ENCODE measurements at regions not wholly inside any gene's neighbourhood (a gene's known extent, or its start where the extent isn't known, plus 50 kb on each side); places are given as distances from the start of the nearest gene placed in this dataset.

DNA sequence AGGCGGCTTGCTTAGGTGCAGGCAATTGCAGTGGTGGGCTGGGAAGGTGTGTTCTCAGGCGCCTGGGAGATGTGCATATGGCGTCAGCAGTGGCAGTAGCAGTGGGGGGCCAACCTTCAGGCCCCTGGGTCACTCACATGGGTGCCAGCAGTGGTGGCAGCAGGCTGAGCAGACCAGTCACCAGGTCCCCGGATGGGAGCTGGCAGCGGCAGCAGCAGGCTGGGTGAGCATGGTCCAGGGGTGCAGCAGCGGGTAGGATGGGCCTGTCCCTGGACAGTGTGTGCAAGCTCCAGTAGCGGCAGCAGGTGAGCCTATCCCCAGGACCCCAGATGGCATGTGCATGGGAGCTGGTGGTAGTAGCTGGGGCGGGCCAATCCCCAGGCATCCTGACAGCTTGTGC, 108.5 kb upstream of the TMEM260 start:
- TF ChIP-seq SUZ12 (IDR thresholded peaks at IDR 0.05) (no peak), BHLHE40 (IDR thresholded peaks at IDR 0.05; ENCODE audit: borderline replicate concordance) (no peak)
